A549 (cell line): ENCODE measurements at regions not wholly inside any gene's neighbourhood (a gene's known extent, or its start where the extent isn't known, plus 50 kb on each side); places are given as distances from the start of the nearest gene placed in this dataset.

Experiments used
- CEBPB ChIP-seq, 2 experiments: fragments of >200 bp in 1 of 2; sonication (Bioruptor Twin) in 1 of 2; formaldehyde crosslinking in 1 of 2; IDR thresholded peaks; 2 replicates each; pipeline ENCODE4 v1.6.1; 2012 to 2016
- CHD4 ChIP-seq: fragments of 200-600 bp; sonication (generic); IDR thresholded peaks from 2 replicates; pipeline ENCODE4 v1.6.1; 2016; ENCODE audit warnings: antibody characterized with exemption, mild to moderate bottlenecking, borderline replicate concordance
- NR3C1 ChIP-seq: fragments of >200 bp; sonication (Bioruptor Twin); formaldehyde crosslinking; IDR thresholded peaks from 3 replicates; pipeline ENCODE4 v1.6.1; 2017
- RNF2 ChIP-seq: fragments of 200-600 bp; sonication (generic); IDR thresholded peaks from 2 replicates; pipeline ENCODE4 v1.6.1; 2016; ENCODE audit warnings: low read depth, mild to moderate bottlenecking, antibody characterized with exemption, moderate library complexity, borderline replicate concordance
- SMC3 ChIP-seq: fragments of >200 bp; sonication (Bioruptor Twin); formaldehyde crosslinking; IDR thresholded peaks from 3 replicates; pipeline ENCODE4 v1.6.1; 2018; ENCODE audit warnings: inconsistent platforms
- TF ChIP-seq, protein P1 (sequence below): fragments of >200 bp; sonication (Bioruptor Twin); formaldehyde crosslinking; IDR thresholded peaks from 3 replicates; pipeline ENCODE4 v1.5.1; 2016
- TF ChIP-seq, protein P2 (sequence below): IDR thresholded peaks from 2 replicates; pipeline ENCODE4 v1.6.1; 2012
- TF ChIP-seq, protein P3 (sequence below): fragments of 200-600 bp; sonication (generic); IDR thresholded peaks from 2 replicates; pipeline ENCODE4 v1.6.1; 2016; ENCODE audit warnings: antibody characterized with exemption, mild to moderate bottlenecking, moderate library complexity
- TF ChIP-seq, protein P4 (sequence below): fragments of 150-350 bp; IDR thresholded peaks from 2 replicates; pipeline ENCODE4 v1.6.1; 2014; ENCODE audit warnings: low read depth, mild to moderate bottlenecking, low read length
- TF ChIP-seq, protein P5 (sequence below): IDR thresholded peaks from 2 replicates; pipeline ENCODE4 v1.6.1; 2012

DNA sequence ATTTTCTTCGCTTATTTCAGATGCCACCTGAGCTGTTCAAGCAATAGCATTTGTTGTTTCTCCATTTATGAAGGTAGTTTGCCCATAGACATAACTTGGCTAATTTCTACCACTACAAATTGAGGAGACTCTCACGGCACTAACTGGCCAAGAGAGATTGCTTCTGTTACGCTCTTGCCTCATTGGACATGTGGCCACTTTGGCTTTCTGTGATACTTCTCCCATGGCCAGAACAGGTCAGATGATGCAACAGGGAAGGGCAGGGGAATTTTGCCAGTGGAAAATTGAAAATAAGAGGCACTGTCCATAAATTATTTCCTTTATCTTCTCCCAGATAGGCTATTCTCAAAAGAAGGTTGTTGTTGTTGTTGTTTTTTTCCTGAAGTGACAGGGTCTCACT is 1633.3 kb upstream of the LRRTM3 start:
- TF ChIP-seq, protein P1, sequence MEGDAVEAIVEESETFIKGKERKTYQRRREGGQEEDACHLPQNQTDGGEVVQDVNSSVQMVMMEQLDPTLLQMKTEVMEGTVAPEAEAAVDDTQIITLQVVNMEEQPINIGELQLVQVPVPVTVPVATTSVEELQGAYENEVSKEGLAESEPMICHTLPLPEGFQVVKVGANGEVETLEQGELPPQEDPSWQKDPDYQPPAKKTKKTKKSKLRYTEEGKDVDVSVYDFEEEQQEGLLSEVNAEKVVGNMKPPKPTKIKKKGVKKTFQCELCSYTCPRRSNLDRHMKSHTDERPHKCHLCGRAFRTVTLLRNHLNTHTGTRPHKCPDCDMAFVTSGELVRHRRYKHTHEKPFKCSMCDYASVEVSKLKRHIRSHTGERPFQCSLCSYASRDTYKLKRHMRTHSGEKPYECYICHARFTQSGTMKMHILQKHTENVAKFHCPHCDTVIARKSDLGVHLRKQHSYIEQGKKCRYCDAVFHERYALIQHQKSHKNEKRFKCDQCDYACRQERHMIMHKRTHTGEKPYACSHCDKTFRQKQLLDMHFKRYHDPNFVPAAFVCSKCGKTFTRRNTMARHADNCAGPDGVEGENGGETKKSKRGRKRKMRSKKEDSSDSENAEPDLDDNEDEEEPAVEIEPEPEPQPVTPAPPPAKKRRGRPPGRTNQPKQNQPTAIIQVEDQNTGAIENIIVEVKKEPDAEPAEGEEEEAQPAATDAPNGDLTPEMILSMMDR = no peak
- TF ChIP-seq CEBPB (IDR thresholded peaks at IDR 0.05) = no peak
- TF ChIP-seq, protein P2, sequence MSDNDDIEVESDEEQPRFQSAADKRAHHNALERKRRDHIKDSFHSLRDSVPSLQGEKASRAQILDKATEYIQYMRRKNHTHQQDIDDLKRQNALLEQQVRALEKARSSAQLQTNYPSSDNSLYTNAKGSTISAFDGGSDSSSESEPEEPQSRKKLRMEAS = no peak
- TF ChIP-seq NR3C1 = no peak
- TF ChIP-seq CHD4 = no peak
- TF ChIP-seq, protein P3, sequence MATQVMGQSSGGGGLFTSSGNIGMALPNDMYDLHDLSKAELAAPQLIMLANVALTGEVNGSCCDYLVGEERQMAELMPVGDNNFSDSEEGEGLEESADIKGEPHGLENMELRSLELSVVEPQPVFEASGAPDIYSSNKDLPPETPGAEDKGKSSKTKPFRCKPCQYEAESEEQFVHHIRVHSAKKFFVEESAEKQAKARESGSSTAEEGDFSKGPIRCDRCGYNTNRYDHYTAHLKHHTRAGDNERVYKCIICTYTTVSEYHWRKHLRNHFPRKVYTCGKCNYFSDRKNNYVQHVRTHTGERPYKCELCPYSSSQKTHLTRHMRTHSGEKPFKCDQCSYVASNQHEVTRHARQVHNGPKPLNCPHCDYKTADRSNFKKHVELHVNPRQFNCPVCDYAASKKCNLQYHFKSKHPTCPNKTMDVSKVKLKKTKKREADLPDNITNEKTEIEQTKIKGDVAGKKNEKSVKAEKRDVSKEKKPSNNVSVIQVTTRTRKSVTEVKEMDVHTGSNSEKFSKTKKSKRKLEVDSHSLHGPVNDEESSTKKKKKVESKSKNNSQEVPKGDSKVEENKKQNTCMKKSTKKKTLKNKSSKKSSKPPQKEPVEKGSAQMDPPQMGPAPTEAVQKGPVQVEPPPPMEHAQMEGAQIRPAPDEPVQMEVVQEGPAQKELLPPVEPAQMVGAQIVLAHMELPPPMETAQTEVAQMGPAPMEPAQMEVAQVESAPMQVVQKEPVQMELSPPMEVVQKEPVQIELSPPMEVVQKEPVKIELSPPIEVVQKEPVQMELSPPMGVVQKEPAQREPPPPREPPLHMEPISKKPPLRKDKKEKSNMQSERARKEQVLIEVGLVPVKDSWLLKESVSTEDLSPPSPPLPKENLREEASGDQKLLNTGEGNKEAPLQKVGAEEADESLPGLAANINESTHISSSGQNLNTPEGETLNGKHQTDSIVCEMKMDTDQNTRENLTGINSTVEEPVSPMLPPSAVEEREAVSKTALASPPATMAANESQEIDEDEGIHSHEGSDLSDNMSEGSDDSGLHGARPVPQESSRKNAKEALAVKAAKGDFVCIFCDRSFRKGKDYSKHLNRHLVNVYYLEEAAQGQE = no peak
- TF ChIP-seq, protein P4, sequence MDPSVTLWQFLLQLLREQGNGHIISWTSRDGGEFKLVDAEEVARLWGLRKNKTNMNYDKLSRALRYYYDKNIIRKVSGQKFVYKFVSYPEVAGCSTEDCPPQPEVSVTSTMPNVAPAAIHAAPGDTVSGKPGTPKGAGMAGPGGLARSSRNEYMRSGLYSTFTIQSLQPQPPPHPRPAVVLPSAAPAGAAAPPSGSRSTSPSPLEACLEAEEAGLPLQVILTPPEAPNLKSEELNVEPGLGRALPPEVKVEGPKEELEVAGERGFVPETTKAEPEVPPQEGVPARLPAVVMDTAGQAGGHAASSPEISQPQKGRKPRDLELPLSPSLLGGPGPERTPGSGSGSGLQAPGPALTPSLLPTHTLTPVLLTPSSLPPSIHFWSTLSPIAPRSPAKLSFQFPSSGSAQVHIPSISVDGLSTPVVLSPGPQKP = no peak
- no peak for TF ChIP-seq SMC3
- TF ChIP-seq, protein P5, sequence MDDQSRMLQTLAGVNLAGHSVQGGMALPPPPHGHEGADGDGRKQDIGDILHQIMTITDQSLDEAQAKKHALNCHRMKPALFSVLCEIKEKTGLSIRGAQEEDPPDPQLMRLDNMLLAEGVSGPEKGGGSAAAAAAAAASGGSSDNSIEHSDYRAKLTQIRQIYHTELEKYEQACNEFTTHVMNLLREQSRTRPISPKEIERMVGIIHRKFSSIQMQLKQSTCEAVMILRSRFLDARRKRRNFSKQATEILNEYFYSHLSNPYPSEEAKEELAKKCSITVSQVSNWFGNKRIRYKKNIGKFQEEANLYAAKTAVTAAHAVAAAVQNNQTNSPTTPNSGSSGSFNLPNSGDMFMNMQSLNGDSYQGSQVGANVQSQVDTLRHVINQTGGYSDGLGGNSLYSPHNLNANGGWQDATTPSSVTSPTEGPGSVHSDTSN = no peak
- no peak for TF ChIP-seq RNF2
